Chondrocyte (in vitro differentiated cells): ENCODE measurements at regions not wholly inside any gene's neighbourhood (a gene's known extent, or its start where the extent isn't known, plus 50 kb on each side); places are given as distances from the start of the nearest gene placed in this dataset.

Experiments
- DNase-seq: peaks from one replicate; pipeline ENCODE4 v3.0.0; 2021; ENCODE audit warnings: mixed read lengths, low spot score
- H3K27ac Mint-ChIP-seq: one replicate; pipeline ENCODE4 v1.8.0; 2021; ENCODE audit warnings: mild to moderate bottlenecking, moderate library complexity, mixed read lengths; ENCODE audit not compliant: unreplicated experiment
- H3K27me3 Mint-ChIP-seq: 2 replicates; pipeline ENCODE4 v1.8.0; 2021; ENCODE audit warnings: low read depth, mixed read lengths
- H3K36me3 Mint-ChIP-seq: 2 replicates; pipeline ENCODE4 v1.8.0; 2021; ENCODE audit warnings: low read depth, mixed read lengths
- H3K4me1 Mint-ChIP-seq: 2 replicates; pipeline ENCODE4 v1.8.0; 2021; ENCODE audit warnings: low read depth, mild to moderate bottlenecking, mixed read lengths
- H3K4me3 Mint-ChIP-seq: one replicate; pipeline ENCODE4 v1.8.0; 2021; ENCODE audit warnings: mild to moderate bottlenecking, moderate library complexity, mixed read lengths; ENCODE audit not compliant: unreplicated experiment
- H3K9me3 Mint-ChIP-seq: 2 replicates; pipeline ENCODE4 v1.8.0; 2021; ENCODE audit warnings: low read depth, mixed read lengths
- CTCF ChIP-seq: fragments of 200-600 bp; sonication (generic); IDR thresholded peaks from 2 replicates; pipeline ENCODE4 v1.5.0; 2021; ENCODE audit warnings: antibody characterized with exemption, mild to moderate bottlenecking, moderate library complexity

- H3K27me3 Mint-ChIP-seq: peaks cover 26% of the 10 kb centered on the region
- no peaks in the 10 kb centered on the region for H3K9me3 Mint-ChIP-seq
- no peaks in the 10 kb centered on the region for H3K4me1 Mint-ChIP-seq
- no peak overlapping the region for H3K27ac Mint-ChIP-seq
- H3K4me3 Mint-ChIP-seq: no peak overlapping the region
- no peak for TF ChIP-seq CTCF
- H3K36me3 Mint-ChIP-seq: no peaks in the 10 kb centered on the region
- DNase-seq: no peak
Measured at GRCh38 chr1:93022580-93022979, 56.5 kb upstream of the MTF2 start.

DNA sequence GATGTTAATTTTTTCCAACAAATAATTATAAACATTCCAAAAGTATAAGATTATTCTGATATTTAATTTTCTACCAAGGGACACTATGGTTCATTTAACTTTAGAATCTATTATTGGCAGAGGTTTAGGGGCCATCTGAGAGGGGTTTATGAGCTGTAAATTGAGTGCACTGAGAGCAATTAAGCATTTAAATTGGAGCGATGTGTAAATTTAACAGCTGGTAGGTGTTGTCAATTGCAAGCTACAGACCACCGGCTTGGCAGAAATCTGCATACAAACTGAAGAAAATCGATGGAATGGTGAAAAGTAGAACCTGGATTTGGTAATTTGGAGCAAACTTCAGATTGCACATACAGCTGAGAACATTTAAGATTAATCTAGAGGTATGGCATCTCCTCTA lies 55.8 kb upstream of the MTF2 start:
- no peak for DNase-seq
- H3K4me1 Mint-ChIP-seq: no peaks in the 10 kb centered on the region
- peaks cover 28% of the 10 kb centered on the region for H3K27me3 Mint-ChIP-seq
- H3K36me3 Mint-ChIP-seq: no peaks in the 10 kb centered on the region
- H3K9me3 Mint-ChIP-seq: no peaks in the 10 kb centered on the region
- H3K27ac Mint-ChIP-seq: no peak overlapping the region
- no peak for TF ChIP-seq CTCF
- no peak overlapping the region for H3K4me3 Mint-ChIP-seq

GRCh38 chr1:93025572-93025971 lies 53.5 kb upstream of the MTF2 start:
- DNase-seq: no peak
- Mint-ChIP-seq H3K27ac (no peak overlapping the region), H3K4me3 (no peak overlapping the region), H3K36me3 (no peaks in the 10 kb centered on the region), H3K27me3 (peaks cover 20% of the 10 kb centered on the region), H3K4me1 (no peaks in the 10 kb centered on the region), H3K9me3 (no peaks in the 10 kb centered on the region)
- TF ChIP-seq CTCF: no peak

- H3K27ac Mint-ChIP-seq: no peak overlapping the region
- H3K4me1 Mint-ChIP-seq: no peaks in the 10 kb centered on the region
- H3K4me3 Mint-ChIP-seq: no peak overlapping the region
- H3K36me3 Mint-ChIP-seq: no peaks in the 10 kb centered on the region
- H3K27me3 Mint-ChIP-seq: peaks cover 20% of the 10 kb centered on the region
- no peaks in the 10 kb centered on the region for H3K9me3 Mint-ChIP-seq
- TF ChIP-seq CTCF: no peak
- no peak for DNase-seq
Measured at GRCh38 chr1:93028542-93028941, 50.5 kb upstream of the MTF2 start.
